HG03175 (cell line): ENCODE measurements at regions not wholly inside any gene's neighbourhood (a gene's known extent, or its start where the extent isn't known, plus 50 kb on each side); places are given as distances from the start of the nearest gene placed in this dataset.
"Not testable (repeated sequence)": the region's sequence is repeated elsewhere in the genome, so short reads cannot be mapped to it uniquely, and the experiment has no call there.

Experiments
- ATAC-seq: cut with Tn5 transposase; IDR thresholded peaks from one replicate; pipeline ENCODE4 v1.9.1; 2021; ENCODE audit warnings: mild to moderate bottlenecking, moderate library complexity; ENCODE audit not compliant: unreplicated experiment

GRCh38 chr3:61442696-61443095 is 118.7 kb upstream of the PTPRG start:
- ATAC-seq: no peak

DNA sequence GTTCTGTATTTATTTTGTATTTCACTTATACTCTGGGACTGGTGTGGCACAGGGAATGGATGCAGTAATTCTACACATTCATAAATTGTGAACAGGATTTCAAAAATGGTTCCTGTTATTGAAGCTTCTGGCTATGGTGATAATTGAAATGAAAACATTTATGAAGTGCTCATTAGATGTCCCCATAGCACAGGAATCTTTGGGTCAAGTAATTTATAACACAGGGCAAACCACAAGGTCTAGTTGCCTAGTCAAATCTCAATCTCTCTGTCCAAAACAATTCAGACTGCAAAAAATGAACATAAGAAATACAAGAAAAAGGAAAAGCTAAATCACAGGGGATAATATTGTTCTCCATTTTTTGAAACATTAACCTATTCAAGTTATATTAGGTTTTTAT is 117.5 kb upstream of the PTPRG start:
- ATAC-seq: no peak

DNA sequence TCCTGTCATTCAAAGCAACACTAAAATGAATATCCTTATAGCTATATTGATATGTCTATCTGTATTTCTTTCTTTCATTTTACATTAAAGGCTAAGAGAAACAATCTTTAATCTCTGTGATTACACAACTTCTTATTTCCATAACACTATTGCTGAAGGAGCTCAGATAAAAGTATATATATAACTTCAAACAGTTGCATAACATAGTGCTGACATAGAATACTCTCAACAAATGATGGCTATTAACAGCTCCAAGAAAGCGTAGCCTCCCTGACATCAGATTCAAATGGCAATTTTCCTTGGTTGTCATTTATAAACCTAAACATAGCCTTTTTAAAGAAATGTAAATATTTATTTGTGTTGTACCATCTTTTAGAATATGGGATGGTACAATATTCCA is 116.6 kb upstream of the PTPRG start:
- ATAC-seq: no peak

DNA sequence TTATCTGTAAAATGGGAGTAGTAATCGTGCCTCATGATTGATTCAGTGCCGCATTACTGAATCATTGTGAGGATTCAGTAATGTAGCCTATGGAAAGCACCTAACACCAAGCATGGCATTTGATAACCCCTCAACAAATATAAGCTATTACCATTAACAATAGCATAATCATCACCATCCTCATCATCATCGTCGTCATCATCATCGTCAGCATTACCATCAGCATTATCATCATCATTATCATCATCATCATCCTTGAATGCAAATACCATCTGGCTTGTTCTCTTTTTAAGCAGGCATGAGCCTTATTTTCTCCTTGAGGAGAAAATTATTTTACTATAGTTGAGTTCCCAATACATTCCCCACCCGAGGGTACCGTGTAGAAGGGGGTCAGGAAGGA is 115.4 kb upstream of the PTPRG start:
- no peak for ATAC-seq

GRCh38 chr3:61446341-61446740 is 115.0 kb upstream of the PTPRG start:
- no peak for ATAC-seq

DNA sequence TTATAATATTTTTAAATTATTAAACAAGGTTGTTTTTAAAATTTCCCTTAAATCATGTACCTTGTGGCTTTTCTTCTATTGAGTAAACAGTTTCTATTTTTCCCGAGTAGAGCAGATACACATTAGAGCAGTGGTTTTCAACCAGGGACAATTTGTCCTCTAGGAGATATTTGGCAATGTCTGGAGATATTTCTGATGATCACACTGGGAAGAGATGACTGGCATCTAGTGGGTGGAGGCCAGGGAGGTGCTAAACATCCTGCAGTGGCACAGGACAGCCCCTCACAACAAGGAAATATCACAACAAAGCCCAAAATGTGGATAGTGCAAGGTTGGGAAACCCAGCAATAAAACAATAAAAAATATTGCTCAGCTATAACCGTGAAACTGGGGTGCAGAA is 113.0 kb upstream of the PTPRG start:
- no peak for ATAC-seq

DNA sequence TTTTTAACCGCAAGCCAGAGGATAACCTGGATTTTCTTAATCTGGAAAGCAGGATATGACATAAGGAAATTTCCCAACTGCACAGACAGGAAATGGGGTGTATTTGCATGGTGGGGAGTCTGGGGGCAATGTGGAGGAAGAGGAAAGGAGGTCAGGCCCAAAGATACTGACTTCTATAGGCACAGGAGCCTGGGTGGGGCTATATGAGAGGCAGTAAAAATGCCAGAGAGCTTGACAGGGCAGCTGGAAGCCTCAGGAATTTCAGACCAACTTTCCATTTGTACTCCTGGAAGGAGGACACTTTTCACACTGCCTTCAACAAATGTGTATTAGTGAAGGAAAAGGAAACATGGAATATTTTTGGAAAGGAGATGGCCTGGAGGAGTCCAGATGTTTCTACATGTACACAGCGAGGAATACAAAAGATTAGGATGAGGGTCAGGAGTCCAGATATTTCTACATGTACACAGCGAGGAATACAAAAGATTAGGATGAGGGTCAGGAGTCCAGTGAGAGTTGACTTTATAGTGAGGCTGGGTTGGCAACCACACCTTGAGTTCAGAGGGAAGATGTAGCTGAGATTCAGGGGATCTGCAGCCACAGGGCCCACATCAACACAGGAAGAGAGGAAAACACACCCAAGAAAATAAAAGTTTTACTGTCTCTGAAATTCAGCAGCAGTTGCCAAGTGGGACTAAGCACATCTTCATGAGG is 111.9 kb upstream of the PTPRG start:
- ATAC-seq: no peak

- no peak for ATAC-seq
Measured at GRCh38 chr3:61450866-61451265, 110.5 kb upstream of the PTPRG start.

DNA sequence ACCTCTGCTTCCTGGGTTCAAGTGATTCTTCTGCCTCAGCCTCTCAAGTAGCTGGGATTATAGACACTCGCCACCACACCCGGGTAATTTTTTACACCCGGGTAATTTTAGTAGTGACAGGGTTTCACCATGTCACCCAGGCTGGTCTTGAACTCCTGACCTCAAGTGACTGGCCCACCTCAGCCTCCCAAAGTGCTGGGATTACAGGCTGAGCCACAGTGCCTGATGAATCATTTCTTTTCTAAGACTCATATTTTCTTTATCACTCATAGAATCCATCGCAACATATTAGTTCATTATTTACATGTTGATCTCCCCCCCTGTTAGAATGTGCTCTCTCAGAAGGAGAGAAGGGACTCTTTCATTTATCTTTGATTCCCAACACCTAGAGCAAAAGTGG is 109.5 kb upstream of the PTPRG start:
- ATAC-seq: no peak

GRCh38 chr3:61452535-61453090 is 108.8 kb upstream of the PTPRG start:
- ATAC-seq: no peak

DNA sequence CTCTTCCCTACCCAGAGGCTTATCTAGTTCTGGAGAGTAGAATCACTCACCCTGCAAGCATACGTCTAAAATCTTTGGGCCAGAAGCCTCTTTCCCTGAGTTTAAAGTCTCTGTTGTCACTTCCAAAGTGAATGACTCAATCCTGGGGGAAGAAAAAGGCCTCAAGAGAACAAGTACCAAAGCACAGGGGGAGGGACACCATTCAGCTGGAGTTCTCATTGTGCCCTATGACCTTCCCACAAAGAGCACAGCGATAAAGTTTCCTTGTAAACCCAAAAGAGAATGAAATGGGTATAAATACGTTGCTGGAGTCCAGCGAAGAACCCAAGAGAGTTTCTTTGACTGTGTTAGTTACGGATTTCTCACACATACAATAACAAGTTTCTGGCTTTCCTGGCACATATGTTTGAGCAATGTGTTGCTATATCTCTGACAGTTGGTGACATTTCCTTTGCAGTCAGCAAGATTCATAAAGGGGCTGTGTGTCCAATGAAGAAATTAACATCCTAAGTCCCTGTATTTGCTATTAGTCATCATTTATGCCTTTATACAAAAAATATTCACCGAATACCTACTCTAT is 107.3 kb upstream of the PTPRG start:
- ATAC-seq: no peak

GRCh38 chr3:61454801-61455200 is 106.6 kb upstream of the PTPRG start:
- no peak for ATAC-seq

GRCh38 chr3:61460636-61461035 is 100.7 kb upstream of the PTPRG start:
- no peak for ATAC-seq

DNA sequence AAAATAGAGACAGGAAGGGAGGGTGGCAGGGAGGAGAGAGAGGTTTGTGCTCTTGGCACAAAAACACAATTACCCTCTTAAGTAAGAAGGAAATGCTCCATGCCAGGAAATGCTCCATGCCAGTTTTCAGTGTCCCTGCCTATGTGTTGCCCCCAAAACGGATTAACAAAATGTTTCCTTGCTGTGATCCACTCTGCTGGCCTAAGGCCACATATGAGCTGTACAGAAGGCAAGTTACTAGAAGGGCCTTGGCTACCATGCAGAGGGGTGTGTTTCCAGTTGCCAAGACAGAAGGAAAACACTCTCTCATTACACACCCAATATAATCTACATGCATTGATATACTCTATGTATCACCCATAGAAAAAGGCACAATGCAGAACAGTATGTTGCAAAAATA is 98.2 kb upstream of the PTPRG start:
- ATAC-seq: no peak

DNA sequence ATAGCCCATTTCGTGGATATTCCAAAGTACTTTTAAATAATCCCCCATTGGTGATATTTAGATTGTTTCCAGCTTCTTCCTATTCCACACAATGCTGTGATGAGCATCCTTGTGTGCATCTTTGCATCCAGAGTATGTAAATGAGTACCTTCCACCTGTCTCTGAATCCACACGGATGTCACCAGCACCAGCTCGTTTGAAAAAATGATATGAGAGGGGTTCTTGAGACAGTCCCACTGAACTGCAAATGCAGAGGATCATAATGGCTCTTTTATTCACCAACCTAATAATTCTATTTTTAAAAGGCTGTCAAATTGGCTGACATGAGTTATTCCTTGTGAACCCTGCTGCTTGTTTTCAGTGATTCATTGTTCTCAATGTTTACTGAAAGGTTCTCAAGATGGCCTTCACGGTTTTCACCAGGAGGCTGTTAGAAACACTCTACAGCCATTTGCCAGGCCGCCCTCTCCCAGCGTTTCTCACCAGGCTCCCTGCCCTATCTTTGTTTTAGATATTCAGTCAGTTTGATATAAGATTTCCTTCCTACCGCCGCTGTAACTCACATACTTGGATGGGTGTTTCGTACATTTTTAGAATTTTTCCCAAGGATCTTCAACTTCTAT is 96.7 kb upstream of the PTPRG start:
- no peak for ATAC-seq

DNA sequence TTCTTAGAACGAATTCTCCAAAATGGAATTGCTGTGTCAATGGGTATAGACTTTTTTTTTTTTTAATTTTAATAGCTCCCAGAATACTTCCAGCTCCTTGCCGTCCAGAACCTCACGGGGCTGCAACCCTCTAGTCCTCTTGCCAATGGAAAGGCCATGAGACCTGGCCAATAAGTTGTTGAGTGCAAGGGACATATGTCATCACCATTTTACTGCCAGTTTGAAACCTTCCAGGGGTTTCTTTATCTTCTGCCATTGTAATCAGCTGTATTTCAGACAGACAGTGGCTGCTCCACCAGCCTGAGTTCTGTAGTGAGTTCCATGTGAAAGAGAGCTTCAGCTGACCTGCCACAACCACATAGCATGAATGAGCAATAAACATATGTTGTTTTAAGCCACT is 95.0 kb upstream of the PTPRG start:
- ATAC-seq: no peak

- no peak for ATAC-seq
Measured at GRCh38 chr3:61483997-61484396, 77.4 kb upstream of the PTPRG start.

GRCh38 chr3:61493339-61493738 is 68.0 kb upstream of the PTPRG start:
- no peak for ATAC-seq

- not testable (repeated sequence) for ATAC-seq
Measured at GRCh38 chr3:61494309-61494708, 67.1 kb upstream of the PTPRG start.

DNA sequence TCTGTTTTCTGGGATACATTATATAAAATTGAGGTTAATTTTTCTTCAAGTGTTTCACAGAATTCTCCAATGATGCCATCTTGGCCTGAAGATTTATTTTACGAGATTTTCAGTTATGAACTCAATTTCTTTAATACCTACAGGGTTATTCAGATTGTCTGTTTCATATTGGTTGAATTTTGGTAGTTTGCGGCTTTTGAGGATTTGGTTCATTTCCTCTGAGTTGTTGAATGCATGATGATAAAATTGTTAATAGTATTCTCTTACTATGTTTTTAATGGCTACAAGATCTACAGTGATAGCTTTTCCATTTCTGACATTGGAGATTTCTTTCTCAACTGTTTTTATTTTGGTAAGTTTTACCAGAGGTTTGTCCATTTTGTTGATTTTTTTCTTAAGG is 63.9 kb upstream of the PTPRG start:
- no peak for ATAC-seq

- no peak for ATAC-seq
Measured at GRCh38 chr3:61505197-61505596, 56.2 kb upstream of the PTPRG start.

DNA sequence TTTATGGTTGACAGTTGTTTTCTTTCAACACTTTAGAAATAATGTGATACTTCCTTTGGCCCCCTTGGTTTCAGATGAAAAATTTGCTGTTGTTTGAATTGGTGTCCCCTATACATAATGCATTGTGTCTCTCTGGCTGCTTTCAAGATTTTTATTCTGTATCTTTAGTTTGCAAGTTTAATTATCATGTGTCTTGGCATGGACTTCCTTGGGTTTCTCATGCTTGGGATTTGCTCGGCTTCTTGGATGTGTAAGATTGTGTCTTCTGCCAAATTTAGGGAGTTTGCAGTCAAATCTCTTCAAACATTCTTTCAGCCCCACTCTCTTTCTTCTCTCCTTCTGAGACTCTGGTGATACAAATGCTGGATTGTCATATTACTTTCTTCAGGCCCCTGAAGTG is 53.4 kb upstream of the PTPRG start:
- no peak for ATAC-seq
